NT2/D1 (cell line): ENCODE measurements at regions not wholly inside any gene's neighbourhood (a gene's known extent, or its start where the extent isn't known, plus 50 kb on each side); places are given as distances from the start of the nearest gene placed in this dataset.
"Not testable (repeated sequence)": the region's sequence is repeated elsewhere in the genome, so short reads cannot be mapped to it uniquely, and the experiment has no call there.

ENCODE experiments used
- DNase-seq: peaks from one replicate; pipeline ENCODE4 v3.0.0-alpha.2; 2011; ENCODE audit warnings: low read depth, low spot score
- H3K27me3 ChIP-seq: 2 replicates; pipeline ENCODE4 v1.6.0; 2011; ENCODE audit warnings: mild to moderate bottlenecking; ENCODE audit not compliant: insufficient read length, insufficient read depth
- H3K36me3 ChIP-seq: 2 replicates; pipeline ENCODE4 v1.6.1; 2011; ENCODE audit warnings: mild to moderate bottlenecking, low read length, mixed read lengths; ENCODE audit not compliant: insufficient read depth, insufficient read length
- H3K4me1 ChIP-seq: 2 replicates; pipeline ENCODE4 v1.5.1; 2011; ENCODE audit not compliant: insufficient read depth, insufficient read length
- H3K4me3 ChIP-seq: 2 replicates; pipeline ENCODE4 v1.5.1; 2011; ENCODE audit warnings: low read depth; ENCODE audit not compliant: insufficient read length
- H3K9ac ChIP-seq: 2 replicates; pipeline ENCODE4 v1.6.0; 2011; ENCODE audit warnings: low read depth; ENCODE audit not compliant: insufficient read length
- H3K9me3 ChIP-seq: 2 replicates; pipeline ENCODE4 v1.5.1; 2011; ENCODE audit warnings: mild to moderate bottlenecking, low read length; ENCODE audit not compliant: insufficient read depth
- SUZ12 ChIP-seq: IDR thresholded peaks from 2 replicates; pipeline ENCODE4 v1.6.1; 2011; ENCODE audit not compliant: insufficient read length, insufficient read depth; ENCODE audit errors: extremely low read depth
- YY1 ChIP-seq: IDR thresholded peaks from 2 replicates; pipeline ENCODE4 v1.6.1; 2011; ENCODE audit not compliant: insufficient read length, insufficient read depth
- ZNF274 ChIP-seq: IDR thresholded peaks from 2 replicates; pipeline ENCODE4 v1.6.1; 2011; ENCODE audit warnings: mild to moderate bottlenecking, low read depth, low read length

DNA sequence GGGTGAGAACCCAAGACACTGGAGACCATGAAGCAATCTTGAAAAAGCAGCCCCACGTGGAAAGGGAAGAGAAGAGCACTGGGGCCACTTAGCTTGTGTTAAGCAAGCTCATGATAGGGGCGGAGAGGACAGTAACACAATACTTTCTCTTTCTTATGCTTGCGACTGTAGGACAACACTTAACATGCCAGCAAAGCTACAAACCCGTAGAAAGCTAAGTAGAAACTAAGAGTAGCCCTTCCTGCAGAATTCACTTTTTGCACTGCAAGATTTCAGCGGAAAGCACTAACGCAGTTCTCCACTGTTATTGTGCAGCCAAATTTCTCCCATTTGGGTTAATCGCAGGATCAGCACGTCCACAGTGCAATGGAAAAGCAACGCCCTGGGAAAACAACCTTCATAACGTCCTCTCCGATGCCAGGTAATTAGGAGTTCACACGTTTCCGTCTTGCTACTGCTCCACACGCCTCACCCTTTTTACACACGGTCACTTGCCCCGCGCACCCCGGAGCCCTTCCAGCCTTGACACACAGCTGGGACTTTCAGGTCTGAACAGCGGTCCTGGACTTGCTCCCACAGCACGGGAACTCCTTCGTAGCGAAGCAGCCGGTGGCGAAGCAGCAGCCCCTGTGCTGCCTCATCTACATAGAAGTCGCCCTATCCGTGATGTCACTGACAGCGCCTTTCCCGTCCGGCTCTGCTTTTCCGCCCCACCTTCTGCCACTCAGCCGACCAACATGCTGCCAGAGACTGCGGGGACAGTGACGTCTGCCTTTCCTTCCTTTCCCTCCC, 148.6 kb downstream of the PPIAL4G start:
- no peaks in the 10 kb centered on the region for H3K4me1 ChIP-seq
- H3K36me3 ChIP-seq, result no peaks in the 10 kb centered on the region
- peak overlapping the region; percentile 86 for H3K9ac ChIP-seq
- DNase-seq, result peak; percentile 93
- no peaks in the 10 kb centered on the region for H3K27me3 ChIP-seq
- peaks cover 6% of the 10 kb centered on the region; the same call in 1 of the 2 replicates for H3K9me3 ChIP-seq
- TF ChIP-seq SUZ12 (no peak), YY1 (peak; percentile 37)
- H3K4me3 ChIP-seq, result peak overlapping the region; percentile 39

- no peaks in the 10 kb centered on the region for H3K27me3 ChIP-seq
- H3K36me3 ChIP-seq, result no peaks in the 10 kb centered on the region
- H3K4me3 ChIP-seq, result peak overlapping the region; percentile 39
- H3K4me1 ChIP-seq, result no peaks in the 10 kb centered on the region
- TF ChIP-seq SUZ12, result no peak
- no peak for TF ChIP-seq YY1
- no peak for TF ChIP-seq ZNF274
- peaks cover 6% of the 10 kb centered on the region; the same call in 1 of the 2 replicates for H3K9me3 ChIP-seq
- H3K9ac ChIP-seq, result peak overlapping the region; percentile 71
- no peak for DNase-seq
Measured at GRCh38 chr1:148333875-148334338, 149.2 kb downstream of the PPIAL4G start.

GRCh38 chr1:148328884-148329283, 154.2 kb downstream of the PPIAL4G start:
- peaks cover 22% of the 10 kb centered on the region for H3K9me3 ChIP-seq
- H3K27me3 ChIP-seq, result no peaks in the 10 kb centered on the region
- TF ChIP-seq YY1 (no peak), ZNF274 (no peak), SUZ12 (no peak)
- H3K4me1 ChIP-seq, result no peaks in the 10 kb centered on the region
- no peak overlapping the region for H3K4me3 ChIP-seq
- no peak overlapping the region for H3K9ac ChIP-seq
- DNase-seq, result no peak
- H3K36me3 ChIP-seq, result no peaks in the 10 kb centered on the region

DNA sequence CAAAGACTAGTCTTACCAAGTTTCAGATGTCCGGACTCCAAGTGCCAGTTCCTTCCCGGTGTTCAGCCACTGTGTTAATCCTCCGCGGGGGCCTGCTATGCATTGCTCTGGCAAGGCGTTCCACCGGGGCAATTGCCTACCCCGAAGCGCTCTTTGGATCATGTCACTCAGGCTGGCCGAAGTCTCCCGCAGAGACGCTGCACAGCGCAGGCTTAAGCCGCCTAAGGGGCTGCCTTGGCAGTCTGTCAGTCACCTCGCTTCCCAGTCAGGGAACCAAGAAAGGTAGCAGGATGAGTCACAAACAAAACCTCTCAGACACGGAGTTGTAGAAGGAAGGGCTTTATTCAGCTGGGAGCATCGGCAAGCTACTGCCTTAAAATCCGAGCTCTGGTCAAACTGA, 158.1 kb downstream of the PPIAL4G start:
- not testable (repeated sequence) for H3K27me3 ChIP-seq, H3K4me3 ChIP-seq, H3K9ac ChIP-seq, H3K4me1 ChIP-seq, H3K36me3 ChIP-seq, DNase-seq
- peaks cover 20% of the 10 kb centered on the region for H3K9me3 ChIP-seq

DNA sequence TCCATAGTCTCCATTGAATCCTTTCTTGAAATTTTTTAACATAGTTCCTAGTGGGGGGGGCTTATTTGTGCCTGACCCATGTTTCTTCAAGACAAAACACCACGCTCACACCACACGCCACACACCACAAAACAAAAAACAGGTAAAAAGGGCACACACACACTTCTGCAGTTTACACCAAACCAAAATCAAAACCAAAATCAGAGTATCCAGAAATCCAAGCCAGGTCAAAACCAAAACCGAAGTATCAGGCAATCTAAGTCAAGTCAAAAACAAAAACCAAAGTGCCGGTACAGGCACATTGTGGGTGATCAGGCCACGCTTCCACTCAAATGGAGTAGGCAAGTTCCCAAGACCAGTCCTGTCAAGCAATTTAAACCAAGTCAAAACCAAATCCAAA, 158.6 kb downstream of the PPIAL4G start:
- peaks cover 26% of the 10 kb centered on the region for H3K9me3 ChIP-seq
- not testable (repeated sequence) for H3K4me1 ChIP-seq, DNase-seq, H3K36me3 ChIP-seq, H3K27me3 ChIP-seq, H3K4me3 ChIP-seq, H3K9ac ChIP-seq

- H3K36me3 ChIP-seq, result not testable (repeated sequence)
Measured at GRCh38 chr1:148320079-148320478, 163.0 kb downstream of the PPIAL4G start.

DNA sequence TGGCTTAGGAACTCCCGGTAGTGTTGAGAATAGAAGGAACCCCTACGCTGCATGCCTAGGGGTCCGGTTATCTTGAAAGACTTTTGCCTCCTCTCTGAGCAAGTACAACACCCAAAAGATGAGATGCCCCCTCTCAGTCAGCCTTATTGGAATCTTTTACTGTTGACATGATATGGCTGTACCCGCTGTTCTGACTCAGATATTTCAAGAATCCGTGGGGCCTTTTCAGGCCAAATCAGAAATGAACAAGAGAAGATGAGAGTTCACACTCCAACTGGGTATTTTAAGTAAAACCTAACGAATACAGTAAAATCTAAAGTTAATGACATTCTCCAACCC, 164.2 kb downstream of the PPIAL4G start:
- Histone ChIP-seq H3K4me1 (no peaks in the 10 kb centered on the region), H3K9ac (no peak overlapping the region), H3K27me3 (no peaks in the 10 kb centered on the region), H3K36me3 (no peaks in the 10 kb centered on the region), H3K4me3 (no peak overlapping the region), H3K9me3 (peaks cover 11% of the 10 kb centered on the region; the same call in 1 of the 2 replicates)
- no peak for TF ChIP-seq SUZ12
- DNase-seq, result no peak

More at GRCh38 chr1:148320079-148320478, 163.0 kb downstream of the PPIAL4G start:
- not testable (repeated sequence) for H3K4me3 ChIP-seq, H3K27me3 ChIP-seq, H3K9ac ChIP-seq, DNase-seq, H3K4me1 ChIP-seq
- H3K9me3 ChIP-seq, result peaks cover 11% of the 10 kb centered on the region; the same call in 1 of the 2 replicates
